Fibroblast of lung (primary cell): ENCODE measurements at regions not wholly inside any gene's neighbourhood (a gene's known extent, or its start where the extent isn't known, plus 50 kb on each side); places are given as distances from the start of the nearest gene placed in this dataset.

Experiments
- DNase-seq, 2 donors: peaks; one replicate each; pipeline versions ENCODE4 v3.0.0 to v3.0.0-alpha.2; 2010; ENCODE audit warnings: low read depth in 2 of 2
- H2AFZ ChIP-seq: 2 replicates; pipeline ENCODE4 v1.5.1; 2012; ENCODE audit warnings: low read length, control low read depth, inconsistent platforms
- H3K27ac ChIP-seq: 2 replicates; pipeline ENCODE4 v1.5.1; 2011; ENCODE audit warnings: low read length, control low read depth; ENCODE audit not compliant: insufficient read depth
- H3K27me3 ChIP-seq: 2 replicates; pipeline ENCODE4 v1.5.1; 2011; ENCODE audit warnings: mild to moderate bottlenecking, low read length; ENCODE audit not compliant: control insufficient read depth, insufficient read depth
- H3K36me3 ChIP-seq: 2 replicates; pipeline ENCODE4 v1.5.1; 2011; ENCODE audit warnings: low read length; ENCODE audit not compliant: control insufficient read depth, insufficient read depth
- H3K4me1 ChIP-seq: 2 replicates; pipeline ENCODE4 v1.5.1; 2011; ENCODE audit warnings: low read length; ENCODE audit not compliant: control insufficient read depth, insufficient read depth; ENCODE audit errors: extremely low read depth
- H3K4me2 ChIP-seq: 2 replicates; pipeline ENCODE4 v1.5.1; 2011; ENCODE audit warnings: low read length, control low read depth; ENCODE audit not compliant: insufficient read depth; ENCODE audit errors: extremely low read depth
- H3K4me3 ChIP-seq, 4 experiments: fragments of 200-600 bp in 1 of 4; sonication (generic) in 1 of 4; replicated peaks in 1 of 4; 2 replicates each; pipeline ENCODE4 v1.5.1; 2011 to 2016; ENCODE audit warnings: low read length in 4 of 4, low read depth in 3 of 4, mild to moderate bottlenecking in 3 of 4, control low read depth in 2 of 4, inconsistent platforms in 1 of 4, mixed read lengths in 1 of 4; ENCODE audit not compliant: insufficient read depth in 1 of 4; ENCODE audit errors: control extremely low read depth in 1 of 4
- H3K79me2 ChIP-seq: 2 replicates; pipeline ENCODE4 v1.5.1; 2012; ENCODE audit warnings: mild to moderate bottlenecking, low read length, inconsistent platforms; ENCODE audit not compliant: control insufficient read depth, insufficient read depth
- H3K9ac ChIP-seq: 2 replicates; pipeline ENCODE4 v1.5.1; 2011; ENCODE audit warnings: mild to moderate bottlenecking, low read length, control low read depth; ENCODE audit not compliant: insufficient read depth
- H3K9me3 ChIP-seq: 2 replicates; pipeline ENCODE4 v1.5.1; 2012; ENCODE audit warnings: low read depth, low read length; ENCODE audit not compliant: control insufficient read depth, insufficient read depth
- H4K20me1 ChIP-seq: 2 replicates; pipeline ENCODE4 v1.5.1; 2011; ENCODE audit warnings: low read length; ENCODE audit not compliant: control insufficient read depth, insufficient read depth; ENCODE audit errors: extremely low read depth
- EZH2 ChIP-seq: IDR thresholded peaks from 2 replicates; pipeline ENCODE4 v1.5.1; 2012; ENCODE audit warnings: low read length, control low read depth, mild to moderate bottlenecking; ENCODE audit errors: missing control alignments
- TF ChIP-seq, protein P1 (sequence below), 2 donors: IDR thresholded peaks in 1 of 2; conservative IDR thresholded peaks in 1 of 2; 1 replicate in 1 of 2; 2 replicates in 1 of 2; pipeline ENCODE4 v1.5.1; 2011 to 2012; ENCODE audit warnings: low read length in 2 of 2, control low read depth in 1 of 2, inconsistent platforms in 1 of 2, low read depth in 1 of 2, mild to moderate bottlenecking in 1 of 2

DNA sequence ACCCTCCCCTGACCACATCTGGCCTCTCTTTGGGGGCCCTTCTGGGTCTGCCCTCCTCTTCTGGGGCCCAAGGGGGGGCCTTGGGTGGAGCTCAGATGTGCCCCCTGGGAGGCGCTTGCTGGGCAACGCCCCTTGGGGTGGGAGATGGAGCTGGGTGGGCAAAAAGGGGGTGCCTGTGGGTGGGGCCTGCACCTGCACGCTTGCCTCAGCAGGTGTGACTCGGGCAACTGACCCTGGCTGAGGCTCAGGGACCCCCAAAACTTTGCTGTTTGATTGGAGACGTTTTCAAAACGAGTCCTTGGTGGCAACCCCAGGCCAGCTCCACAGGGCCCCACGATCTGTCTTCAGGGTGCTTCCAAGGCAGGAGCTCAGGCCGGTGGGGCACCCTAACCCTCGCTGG lies 105.3 kb downstream of the SIK1 start:
- H3K27me3 ChIP-seq = no peaks in the 10 kb centered on the region
- no peak overlapping the region for H2AFZ ChIP-seq
- H3K9me3 ChIP-seq = no peaks in the 10 kb centered on the region
- H3K36me3 ChIP-seq = no peaks in the 10 kb centered on the region
- no peak overlapping the region for H3K4me2 ChIP-seq
- peaks cover 5% of the 10 kb centered on the region for H3K4me1 ChIP-seq
- H3K27ac ChIP-seq = no peak overlapping the region
- H3K9ac ChIP-seq = no peak overlapping the region
- no peaks in the 10 kb centered on the region for H3K79me2 ChIP-seq
- no peak overlapping the region for H3K4me3 ChIP-seq
- no peaks in the 10 kb centered on the region for H4K20me1 ChIP-seq
- TF ChIP-seq, protein P1, sequence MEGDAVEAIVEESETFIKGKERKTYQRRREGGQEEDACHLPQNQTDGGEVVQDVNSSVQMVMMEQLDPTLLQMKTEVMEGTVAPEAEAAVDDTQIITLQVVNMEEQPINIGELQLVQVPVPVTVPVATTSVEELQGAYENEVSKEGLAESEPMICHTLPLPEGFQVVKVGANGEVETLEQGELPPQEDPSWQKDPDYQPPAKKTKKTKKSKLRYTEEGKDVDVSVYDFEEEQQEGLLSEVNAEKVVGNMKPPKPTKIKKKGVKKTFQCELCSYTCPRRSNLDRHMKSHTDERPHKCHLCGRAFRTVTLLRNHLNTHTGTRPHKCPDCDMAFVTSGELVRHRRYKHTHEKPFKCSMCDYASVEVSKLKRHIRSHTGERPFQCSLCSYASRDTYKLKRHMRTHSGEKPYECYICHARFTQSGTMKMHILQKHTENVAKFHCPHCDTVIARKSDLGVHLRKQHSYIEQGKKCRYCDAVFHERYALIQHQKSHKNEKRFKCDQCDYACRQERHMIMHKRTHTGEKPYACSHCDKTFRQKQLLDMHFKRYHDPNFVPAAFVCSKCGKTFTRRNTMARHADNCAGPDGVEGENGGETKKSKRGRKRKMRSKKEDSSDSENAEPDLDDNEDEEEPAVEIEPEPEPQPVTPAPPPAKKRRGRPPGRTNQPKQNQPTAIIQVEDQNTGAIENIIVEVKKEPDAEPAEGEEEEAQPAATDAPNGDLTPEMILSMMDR (conservative IDR thresholded peaks at IDR 0.05 in 1 of 2, IDR thresholded peaks at IDR 0.05 in 1 of 2; ENCODE audit: low read depth in 1 of 2, low read length in 2 of 2) = no peak
- TF ChIP-seq EZH2 = no peak
- no peak for DNase-seq

DNA sequence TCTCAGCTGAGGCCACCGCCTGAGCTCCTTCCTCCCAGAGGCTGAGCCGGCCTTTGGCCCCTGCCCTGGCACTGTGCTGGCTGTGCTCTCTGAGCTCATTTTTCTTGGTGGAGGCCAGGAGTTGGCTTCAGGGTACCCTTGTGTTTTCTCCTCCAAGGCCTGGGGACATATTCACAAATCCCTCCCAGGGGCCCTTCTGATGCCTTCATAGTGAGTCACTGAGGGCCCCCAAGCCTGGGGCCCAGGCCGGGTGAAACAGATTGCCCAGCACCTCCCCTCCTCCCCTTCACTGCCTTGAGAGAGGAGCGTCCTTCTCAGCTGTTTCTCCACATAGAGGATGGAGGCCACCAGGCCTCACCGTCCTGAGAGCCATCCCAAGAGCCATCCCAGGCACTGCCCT lies 105.8 kb downstream of the SIK1 start:
- Histone ChIP-seq H3K4me3 (no peak overlapping the region), H3K4me1 (peaks cover 5% of the 10 kb centered on the region), H3K27me3 (no peaks in the 10 kb centered on the region), H3K36me3 (no peaks in the 10 kb centered on the region), H3K27ac (no peak overlapping the region), H2AFZ (no peak overlapping the region), H4K20me1 (no peaks in the 10 kb centered on the region), H3K9ac (no peak overlapping the region), H3K79me2 (no peaks in the 10 kb centered on the region), H3K4me2 (no peak overlapping the region), H3K9me3 (no peaks in the 10 kb centered on the region)
- TF ChIP-seq, protein P1 (conservative IDR thresholded peaks at IDR 0.05 in 1 of 2, IDR thresholded peaks at IDR 0.05 in 1 of 2; ENCODE audit: low read depth in 1 of 2, low read length in 2 of 2) = no peak
- TF ChIP-seq EZH2 = no peak
- peak in 1 of 2 donors; percentile 38 for DNase-seq

DNA sequence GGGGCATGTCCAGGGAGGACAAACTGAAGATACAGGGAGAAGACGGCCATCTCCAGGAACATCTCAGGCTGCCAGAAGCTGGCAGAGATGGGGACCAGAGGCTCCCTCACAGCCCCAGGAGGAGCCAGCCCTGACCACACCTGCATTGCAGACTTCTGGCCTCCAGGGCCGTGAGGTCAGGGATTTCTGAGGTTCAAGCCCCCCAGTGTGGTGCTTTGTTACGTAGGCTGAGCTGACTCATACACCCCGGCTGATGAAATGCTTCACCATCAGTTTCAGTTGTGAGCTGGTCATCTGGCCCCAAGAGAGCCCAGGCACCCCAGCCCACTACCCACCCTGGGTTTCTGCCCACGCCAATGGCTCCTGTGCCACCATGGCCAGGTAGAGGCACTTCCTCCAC lies 106.4 kb downstream of the SIK1 start:
- Histone ChIP-seq H3K27ac (no peak overlapping the region), H3K9ac (no peak overlapping the region), H3K4me3 (no peak overlapping the region), H3K4me2 (no peak overlapping the region), H4K20me1 (no peaks in the 10 kb centered on the region), H3K79me2 (no peaks in the 10 kb centered on the region), H3K27me3 (no peaks in the 10 kb centered on the region), H3K36me3 (no peaks in the 10 kb centered on the region), H3K4me1 (peaks cover 5% of the 10 kb centered on the region), H3K9me3 (no peaks in the 10 kb centered on the region), H2AFZ (no peak overlapping the region)
- DNase-seq = peak in 1 of 2 donors; percentile 28
- TF ChIP-seq EZH2 = no peak
- TF ChIP-seq, protein P1 (conservative IDR thresholded peaks at IDR 0.05 in 1 of 2, IDR thresholded peaks at IDR 0.05 in 1 of 2; ENCODE audit: low read depth in 1 of 2, low read length in 2 of 2) = no peak
